Erythroblast (primary cell): ENCODE measurements at regions not wholly inside any gene's neighbourhood (a gene's known extent, or its start where the extent isn't known, plus 50 kb on each side); places are given as distances from the start of the nearest gene placed in this dataset.
"Not testable (repeated sequence)": the region's sequence is repeated elsewhere in the genome, so short reads cannot be mapped to it uniquely, and the experiment has no call there.

Experiments
- DNase-seq, 2 experiments: peaks; one replicate each; lab custom pipeline; 2025; lab: John Stamatoyannopoulos, UW
- GATA1 ChIP-seq: IDR thresholded peaks from 2 replicates; pipeline ENCODE4 v1.6.1; 2011; ENCODE audit warnings: low read depth, mild to moderate bottlenecking, control low read depth, low read length, moderate library complexity
- POLR2A ChIP-seq: IDR thresholded peaks from 2 replicates; pipeline ENCODE4 v1.6.1; 2011; ENCODE audit warnings: mild to moderate bottlenecking, low read length

DNA sequence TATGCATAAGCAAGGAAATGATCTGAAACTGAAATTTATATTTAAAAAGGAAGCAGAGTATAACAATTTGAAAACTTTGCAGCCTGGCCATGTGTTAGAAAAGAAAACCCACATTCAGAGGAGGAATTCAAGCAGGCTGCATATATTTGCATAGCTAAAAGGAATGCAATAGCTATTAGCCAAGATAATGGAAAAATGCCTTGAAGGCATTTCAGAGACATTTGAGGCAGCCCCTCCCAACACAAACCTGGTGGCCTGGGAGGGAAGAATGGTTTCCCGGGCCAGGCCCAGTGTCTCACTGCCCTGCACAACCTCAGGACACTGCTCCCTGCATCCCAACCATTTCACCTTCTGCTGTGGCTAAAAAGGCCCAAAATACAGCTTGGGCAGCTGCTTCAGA lies 136.8 kb downstream of the TYW3 start:
- no peak for TF ChIP-seq GATA1
- TF ChIP-seq POLR2A, result no peak
- no peak for DNase-seq

DNA sequence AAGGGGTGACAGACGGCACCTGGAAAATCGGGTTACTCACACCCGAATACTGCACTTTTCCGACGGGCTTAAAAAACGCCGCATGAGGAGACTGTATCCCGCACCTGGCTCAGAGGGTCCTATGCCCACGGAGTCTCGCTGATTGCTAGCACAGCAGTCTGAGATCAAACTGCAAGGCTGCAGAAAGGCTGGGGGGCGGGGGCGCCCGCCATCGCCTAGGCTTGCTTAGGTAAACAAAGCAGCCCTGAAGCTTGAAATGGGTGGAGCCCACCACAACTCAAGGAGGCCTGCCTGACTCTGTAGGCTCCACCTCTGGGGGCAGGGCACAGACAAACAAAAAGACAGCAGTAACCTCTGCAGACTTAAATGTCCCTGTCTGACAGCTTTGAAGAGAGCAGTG lies 144.4 kb downstream of the TYW3 start:
- not testable (repeated sequence) for DNase-seq

DNA sequence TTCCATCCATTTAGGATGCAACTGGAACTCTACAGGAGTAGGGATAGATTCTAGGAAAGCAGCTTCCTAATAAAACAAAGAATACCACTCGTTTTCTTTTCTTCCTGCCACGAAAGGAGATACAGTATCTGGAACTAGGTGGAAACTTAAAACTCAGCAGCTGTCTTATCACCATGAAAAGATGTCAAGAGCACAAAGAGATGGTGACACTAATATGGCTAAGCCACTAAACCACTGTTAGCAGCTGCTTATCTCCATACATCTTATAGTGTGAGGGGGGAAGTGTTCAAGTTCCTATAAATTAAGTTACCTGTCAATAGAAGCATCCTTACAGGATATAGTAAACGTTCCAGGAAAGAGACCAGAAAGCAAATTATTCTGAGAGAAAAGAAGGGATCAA lies 162.5 kb downstream of the TYW3 start:
- TF ChIP-seq GATA1, result no peak
- TF ChIP-seq POLR2A, result no peak
- no peak for DNase-seq

DNA sequence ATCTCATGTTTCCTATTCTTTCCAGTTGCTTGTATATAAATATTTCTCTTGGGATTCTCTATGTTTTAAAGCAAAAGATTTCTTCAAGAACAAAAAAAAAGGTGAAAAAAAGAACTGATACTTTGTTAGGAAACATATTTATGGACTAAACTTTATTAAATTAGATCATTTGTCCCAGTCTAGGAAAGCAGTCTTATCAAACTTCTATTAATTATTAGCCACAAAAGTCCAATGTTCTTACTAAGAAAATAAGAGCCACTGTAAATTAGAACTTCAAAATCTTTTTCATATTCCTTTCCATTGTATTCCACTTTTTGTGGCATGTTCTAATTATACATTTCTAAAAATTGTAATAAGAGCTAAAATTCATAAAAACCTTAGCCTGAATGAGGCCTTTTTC lies 175.2 kb downstream of the TYW3 start:
- TF ChIP-seq POLR2A, result no peak
- TF ChIP-seq GATA1, result no peak

DNA sequence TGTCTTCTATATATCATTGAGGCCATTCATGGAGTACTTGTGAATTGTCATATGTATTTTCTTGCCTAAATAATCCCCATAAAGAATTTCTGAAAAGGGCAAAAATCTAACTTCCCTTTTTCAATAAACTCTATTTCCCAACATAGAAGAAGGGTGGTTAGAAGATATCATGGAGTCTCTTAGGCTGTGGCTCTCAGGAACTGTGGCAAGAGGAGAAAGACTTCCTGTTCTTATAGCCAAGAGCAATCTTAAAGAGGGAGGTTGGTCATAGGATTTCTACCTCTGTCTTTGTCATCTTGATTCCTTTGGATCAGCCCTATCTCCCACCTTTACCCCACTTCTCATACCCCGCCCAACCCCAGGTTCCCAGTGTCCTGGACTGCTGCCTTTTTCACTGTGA lies 175.8 kb downstream of the TYW3 start:
- no peak for DNase-seq
- TF ChIP-seq POLR2A (no peak), GATA1 (no peak)

More for the DNA sequence above, 175.2 kb downstream of the TYW3 start:
- no peak for DNase-seq

DNA sequence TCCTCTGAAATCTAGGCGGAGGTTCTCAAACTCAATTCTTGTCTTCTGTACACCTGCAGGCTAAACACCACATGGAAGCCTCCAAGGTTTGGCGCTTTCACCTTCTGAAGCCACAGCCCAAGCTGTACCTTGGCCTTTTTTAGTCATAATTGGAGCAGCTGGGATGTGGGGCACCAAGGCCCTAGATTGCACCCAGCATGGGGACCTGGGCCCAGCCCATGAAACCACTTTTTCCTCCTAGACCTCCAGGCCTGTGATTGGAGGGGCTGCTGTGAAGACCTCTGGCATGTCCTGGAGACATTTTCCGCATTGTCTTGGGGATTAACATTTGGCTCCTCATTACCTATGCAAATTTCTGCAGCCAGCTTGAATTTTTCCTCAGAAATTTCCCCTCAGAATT lies 181.0 kb downstream of the TYW3 start:
- no peak for TF ChIP-seq GATA1
- no peak for TF ChIP-seq POLR2A
- no peak for DNase-seq

DNA sequence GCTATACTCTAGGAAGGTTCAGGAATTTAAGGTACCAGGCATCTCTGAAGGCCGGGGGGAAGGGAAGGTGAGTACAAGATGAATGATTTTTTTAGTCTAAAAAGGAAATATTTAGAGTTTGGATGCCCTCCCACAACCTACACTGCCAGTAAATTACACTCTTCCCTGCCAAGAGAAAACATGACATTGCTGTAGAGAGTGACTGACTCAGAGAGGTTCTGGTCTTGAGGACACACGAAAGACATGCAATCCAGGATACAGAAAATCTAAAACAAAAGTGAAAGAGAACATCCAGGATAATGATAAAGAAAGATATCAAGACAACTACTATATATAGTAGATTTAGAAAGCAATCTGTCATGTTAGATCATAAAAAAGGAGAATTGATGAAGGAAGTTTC lies 200.5 kb downstream of the TYW3 start:
- TF ChIP-seq POLR2A (no peak), GATA1 (no peak)
- no peak for DNase-seq

DNA sequence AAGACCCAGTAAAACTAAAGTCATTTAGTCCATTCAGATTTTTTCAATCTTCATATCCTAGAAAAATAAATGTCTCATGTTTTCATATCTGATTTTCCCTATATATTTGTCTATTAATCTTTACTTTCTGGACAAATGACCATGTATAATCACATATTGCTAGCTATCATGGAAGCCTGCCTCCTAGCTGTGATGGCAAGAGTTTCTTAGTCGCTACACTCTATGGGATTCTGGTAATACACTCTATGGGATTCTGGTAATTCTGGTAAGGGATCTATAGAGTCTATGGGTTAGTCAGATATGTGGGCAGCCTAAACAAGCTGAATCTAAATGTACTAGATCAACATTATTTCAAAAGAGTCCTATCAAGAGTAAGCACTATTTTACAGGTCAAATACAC lies 198.7 kb upstream of the LHX8 start:
- no peak for DNase-seq

DNA sequence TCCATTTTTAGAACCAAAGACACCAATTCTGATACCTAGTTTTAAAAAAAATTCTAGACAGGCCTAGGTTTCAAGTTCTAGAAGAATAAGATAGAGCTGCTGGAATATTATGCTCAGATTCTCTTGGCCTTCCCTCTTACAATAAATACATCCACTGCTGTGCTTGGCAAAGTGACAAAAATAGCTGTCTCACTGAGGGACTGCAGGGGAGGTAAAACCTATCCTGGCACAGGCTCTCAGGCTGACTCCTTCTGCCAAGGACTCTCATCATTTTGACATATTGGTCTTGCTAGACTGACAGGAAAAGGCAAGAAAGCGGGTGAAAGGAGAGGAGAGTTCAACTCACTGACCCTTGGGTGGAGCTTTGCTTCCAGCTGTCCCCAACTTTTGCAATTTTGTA lies 197.0 kb upstream of the LHX8 start:
- DNase-seq, result no peak
- TF ChIP-seq GATA1 (no peak), POLR2A (no peak)

More for the DNA sequence above, 198.7 kb upstream of the LHX8 start:
- TF ChIP-seq POLR2A (no peak), GATA1 (no peak)

DNA sequence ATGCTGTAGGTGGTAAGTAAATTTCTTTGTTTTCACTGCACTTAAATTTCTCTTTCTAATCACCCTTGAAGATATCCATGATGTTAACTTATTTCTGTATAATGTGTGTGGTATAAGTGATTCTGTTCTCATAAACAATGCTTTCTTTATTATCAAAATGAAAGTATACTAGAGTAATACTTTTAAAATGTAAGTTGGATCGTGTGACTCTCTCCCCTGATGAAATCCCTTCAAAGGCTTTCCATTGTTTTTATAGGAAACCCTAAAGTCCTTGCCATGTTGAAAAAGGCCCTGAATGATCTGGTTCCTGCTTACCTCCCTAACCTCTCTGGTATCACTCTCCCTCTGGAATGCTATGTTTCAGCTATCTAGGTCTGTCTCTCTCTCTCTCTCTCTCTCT lies 191.1 kb upstream of the LHX8 start:
- TF ChIP-seq POLR2A, result no peak
- no peak for TF ChIP-seq GATA1
- DNase-seq, result no peak

DNA sequence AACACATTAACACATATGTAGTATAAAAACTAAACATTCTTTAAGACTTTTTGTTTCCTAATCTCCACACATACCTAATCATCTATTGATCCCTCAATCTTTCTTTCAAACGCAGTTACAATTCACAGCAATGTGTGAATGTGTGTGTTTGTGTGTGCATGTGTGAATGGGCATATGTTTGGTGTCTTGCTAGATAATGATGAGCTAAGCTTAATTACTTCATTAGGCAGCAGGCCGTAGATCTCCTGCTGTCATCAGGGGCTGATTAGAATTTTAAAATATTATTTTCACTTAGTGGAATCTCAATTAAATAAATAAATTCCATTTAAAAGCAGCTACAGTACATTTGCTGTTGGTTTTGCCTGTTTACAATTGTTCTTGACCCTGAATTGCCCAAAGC lies 187.8 kb upstream of the LHX8 start:
- no peak for DNase-seq
- TF ChIP-seq GATA1, result no peak
- TF ChIP-seq POLR2A, result no peak

DNA sequence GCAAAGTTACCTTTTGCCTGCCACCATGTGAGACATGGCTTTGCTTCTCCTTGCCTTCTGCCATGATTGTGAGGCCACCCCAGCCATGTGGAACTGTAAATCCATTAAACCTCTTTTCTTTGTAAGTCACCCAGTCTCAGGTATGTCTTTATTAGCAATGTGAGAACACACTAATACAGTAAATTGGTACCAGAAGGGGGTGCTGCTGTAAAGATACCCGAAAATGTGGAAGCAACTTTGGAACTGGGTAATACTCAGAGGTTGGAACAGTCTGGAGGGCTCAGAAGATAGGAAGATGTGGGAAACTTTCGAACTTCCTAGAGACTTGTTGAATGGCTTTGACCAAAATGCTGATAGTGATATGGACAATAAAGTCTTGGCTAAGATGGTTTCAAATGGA lies 184.8 kb upstream of the LHX8 start:
- not testable (repeated sequence) for DNase-seq

DNA sequence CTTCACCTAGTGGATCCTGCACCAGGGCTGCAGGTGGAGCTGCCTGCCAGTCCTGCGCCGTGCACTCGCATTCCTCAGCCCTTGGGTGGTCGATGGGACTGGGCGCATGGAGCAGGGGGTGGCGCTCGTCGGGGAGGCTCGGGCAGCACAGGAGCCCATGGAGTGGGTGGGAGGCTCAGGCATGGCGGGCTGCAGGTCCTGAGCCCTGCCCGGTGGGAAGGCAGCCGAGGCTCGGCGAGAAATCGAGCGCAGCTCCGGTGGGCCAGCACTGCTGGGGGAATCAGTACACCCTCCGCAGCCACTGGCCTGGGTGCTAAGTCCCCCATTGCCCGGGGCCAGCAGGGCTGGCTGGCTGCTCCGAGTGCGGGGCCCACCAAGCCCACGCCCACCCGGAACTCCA lies 182.2 kb upstream of the LHX8 start:
- not testable (repeated sequence) for DNase-seq

DNA sequence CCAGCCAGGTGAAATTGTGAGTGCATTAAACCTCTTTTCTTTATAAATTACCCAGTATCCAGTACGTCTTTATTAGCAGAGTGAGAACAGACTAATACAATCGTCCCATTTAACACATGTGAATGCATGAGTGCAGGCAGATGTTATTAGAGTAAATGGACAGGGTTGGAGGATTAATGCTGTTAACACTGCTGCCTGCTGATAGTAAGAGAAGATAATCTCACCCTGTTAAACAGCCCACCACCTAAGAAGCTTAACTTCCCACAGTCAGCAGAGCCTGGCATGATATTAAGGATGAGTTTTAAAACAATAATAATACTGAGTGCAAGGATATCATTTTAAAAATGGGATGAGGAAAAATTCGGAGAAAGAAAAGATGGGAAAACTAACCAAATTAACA lies 181.4 kb upstream of the LHX8 start:
- no peak for TF ChIP-seq POLR2A
- TF ChIP-seq GATA1, result no peak

DNA sequence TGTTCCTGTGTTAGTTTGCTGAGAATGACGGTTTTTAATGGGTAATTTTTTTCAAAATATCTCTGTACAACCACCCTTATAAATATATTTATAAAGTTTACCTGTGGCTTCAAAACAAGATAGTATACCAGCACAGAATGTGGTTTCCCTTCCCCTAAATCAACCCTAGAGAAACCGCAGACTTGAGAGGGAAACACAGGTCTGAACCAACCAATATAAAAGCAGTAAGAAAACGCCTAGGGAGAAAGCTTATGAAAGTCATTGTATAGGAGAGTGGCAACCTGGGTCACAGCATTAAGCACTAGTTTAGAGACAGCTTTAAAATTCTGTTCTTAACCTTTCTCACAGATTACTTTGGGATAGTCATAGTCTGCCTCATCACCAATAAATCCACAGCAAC lies 180.6 kb upstream of the LHX8 start:
- no peak for TF ChIP-seq POLR2A
- TF ChIP-seq GATA1, result no peak
- no peak for DNase-seq

More for the DNA sequence above, 181.4 kb upstream of the LHX8 start:
- no peak for DNase-seq

DNA sequence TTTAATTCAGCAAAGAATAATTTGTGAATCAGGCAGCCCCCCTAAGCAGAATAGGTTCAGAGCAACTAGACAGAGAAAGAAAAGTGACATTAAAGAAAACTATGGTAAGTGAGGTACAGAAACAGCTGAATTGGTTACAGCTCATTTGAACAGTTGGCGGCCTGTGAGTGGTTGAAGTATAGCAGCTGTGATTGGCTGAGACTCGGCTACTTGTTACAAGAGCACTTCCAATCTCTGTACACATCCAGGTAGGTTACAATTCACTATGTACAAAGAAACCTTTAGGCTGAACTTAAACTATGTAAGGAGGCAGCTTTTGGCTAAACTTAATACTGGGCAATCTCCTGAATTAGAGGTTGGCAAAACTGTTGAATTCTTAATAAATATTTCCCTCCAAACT lies 171.1 kb upstream of the LHX8 start:
- no peak for DNase-seq
- TF ChIP-seq POLR2A (no peak), GATA1 (no peak)
